H9 (cell line): ENCODE measurements at regions not wholly inside any gene's neighbourhood (a gene's known extent, or its start where the extent isn't known, plus 50 kb on each side); places are given as distances from the start of the nearest gene placed in this dataset.

Source experiments
- DNase-seq: peaks from one replicate; pipeline ENCODE4 v3.0.0-alpha.2; 2017
- H2AFZ ChIP-seq: one replicate; pipeline ENCODE4 v1.6.1; 2013; ENCODE audit warnings: mild to moderate bottlenecking, low read length, control low read depth, moderate library complexity
- H2AK5ac ChIP-seq: 2 replicates; pipeline ENCODE4 v1.6.1; 2013; ENCODE audit warnings: low read length, control low read depth, mixed read lengths; ENCODE audit not compliant: insufficient read length
- H2BK120ac ChIP-seq: one replicate; pipeline ENCODE4 v1.6.1; 2013; ENCODE audit warnings: low read depth, mild to moderate bottlenecking, low read length, control low read depth, inconsistent platforms; ENCODE audit not compliant: poor library complexity, severe bottlenecking
- H2BK12ac ChIP-seq: 2 replicates; pipeline ENCODE4 v1.6.1; 2013; ENCODE audit warnings: low read length, control low read depth, mixed read lengths, low read depth; ENCODE audit not compliant: insufficient read length
- H2BK15ac ChIP-seq: 2 replicates; pipeline ENCODE4 v1.6.1; 2013; ENCODE audit warnings: low read depth, low read length, control low read depth
- H2BK20ac ChIP-seq: one replicate; pipeline ENCODE4 v1.6.1; 2013; ENCODE audit warnings: low read depth, mild to moderate bottlenecking, low read length, control low read depth, inconsistent platforms; ENCODE audit not compliant: poor library complexity, severe bottlenecking
- H2BK5ac ChIP-seq: 2 replicates; pipeline ENCODE4 v1.6.1; 2013; ENCODE audit warnings: low read length, control low read depth, mixed read lengths; ENCODE audit not compliant: insufficient read length
- H3K14ac ChIP-seq: 2 replicates; pipeline ENCODE4 v1.6.1; 2013; ENCODE audit warnings: low read length, control low read depth; ENCODE audit not compliant: insufficient read depth
- H3K18ac ChIP-seq: 2 replicates; pipeline ENCODE4 v1.6.1; 2013; ENCODE audit warnings: low read depth, mild to moderate bottlenecking, mixed read lengths, low read length, control low read depth; ENCODE audit not compliant: insufficient read length
- H3K23ac ChIP-seq: 2 replicates; pipeline ENCODE4 v1.6.1; 2013; ENCODE audit warnings: low read length, control low read depth, mixed read lengths, low read depth; ENCODE audit not compliant: insufficient read length
- H3K23me2 ChIP-seq: 2 replicates; pipeline ENCODE4 v1.6.1; 2013; ENCODE audit warnings: low read depth, mild to moderate bottlenecking, mixed read lengths, low read length, control low read depth; ENCODE audit not compliant: insufficient read length, poor library complexity, severe bottlenecking
- H3K27ac ChIP-seq: 2 replicates; pipeline ENCODE4 v1.5.1; 2013; ENCODE audit warnings: low read length, control low read depth, mixed read lengths, low read depth; ENCODE audit not compliant: insufficient read length
- H3K27me3 ChIP-seq: 2 replicates; pipeline ENCODE4 v1.6.1; 2013; ENCODE audit warnings: low read length, control low read depth, inconsistent platforms; ENCODE audit not compliant: insufficient read depth
- H3K4ac ChIP-seq: 2 replicates; pipeline ENCODE4 v1.6.1; 2013; ENCODE audit warnings: low read depth, mild to moderate bottlenecking, control low read depth, inconsistent platforms, low read length, moderate library complexity
- H3K4me1 ChIP-seq: 2 replicates; pipeline ENCODE4 v1.6.1; 2013; ENCODE audit warnings: low read length, control low read depth, inconsistent platforms; ENCODE audit not compliant: insufficient read depth
- H3K4me2 ChIP-seq: 2 replicates; pipeline ENCODE4 v1.6.1; 2013; ENCODE audit warnings: low read length, control low read depth, mixed read lengths; ENCODE audit not compliant: insufficient read length, insufficient read depth
- H3K56ac ChIP-seq: 2 replicates; pipeline ENCODE4 v1.6.1; 2013; ENCODE audit warnings: low read depth, mild to moderate bottlenecking, mixed read lengths, low read length, control low read depth; ENCODE audit not compliant: insufficient read length
- H3K79me1 ChIP-seq: 2 replicates; pipeline ENCODE4 v1.6.1; 2013; ENCODE audit warnings: low read depth, mild to moderate bottlenecking, moderate library complexity, low read length, control low read depth, inconsistent platforms; ENCODE audit not compliant: insufficient read depth, poor library complexity, severe bottlenecking
- H3K79me2 ChIP-seq: 2 replicates; pipeline ENCODE4 v1.6.1; 2013; ENCODE audit warnings: low read length, control low read depth, inconsistent platforms; ENCODE audit not compliant: insufficient read depth
- H3K9ac ChIP-seq: 2 replicates; pipeline ENCODE4 v1.6.1; 2013; ENCODE audit warnings: low read length, control low read depth, mixed read lengths; ENCODE audit not compliant: insufficient read length; ENCODE audit errors: extremely low read depth
- H3K9me3 ChIP-seq: one replicate; pipeline ENCODE4 v1.6.1; 2013; ENCODE audit warnings: low read depth, low read length, inconsistent platforms; ENCODE audit not compliant: control insufficient read depth
- H3T11ph ChIP-seq: one replicate; pipeline ENCODE4 v1.6.1; 2013; ENCODE audit warnings: mild to moderate bottlenecking, low read length, control low read depth, inconsistent platforms
- H4K20me1 ChIP-seq: one replicate; pipeline ENCODE4 v1.6.1; 2013; ENCODE audit not compliant: control insufficient read depth, insufficient read length, insufficient read depth
- H4K5ac ChIP-seq: 2 replicates; pipeline ENCODE4 v1.6.1; 2013; ENCODE audit warnings: low read depth, mild to moderate bottlenecking, mixed read lengths, low read length, control low read depth; ENCODE audit not compliant: insufficient read length
- H4K8ac ChIP-seq: replicated peaks from 2 replicates; pipeline ENCODE4 v1.6.1; 2013; ENCODE audit warnings: low read length, control low read depth, mixed read lengths, low read depth; ENCODE audit not compliant: insufficient read length
- H4K91ac ChIP-seq: 2 replicates; pipeline ENCODE4 v1.6.1; 2013; ENCODE audit warnings: low read depth, mild to moderate bottlenecking, moderate library complexity, mixed read lengths, low read length, control low read depth; ENCODE audit not compliant: insufficient read length
- H3K27ac Mint-ChIP-seq, 3 experiments: 2 replicates in 2 of 3; 3 replicates in 1 of 3; pipeline ENCODE4 v1.8.0; 2020 to 2021; ENCODE audit warnings: mixed read lengths in 3 of 3, mild to moderate bottlenecking in 1 of 3, moderate library complexity in 1 of 3
- H3K27me3 Mint-ChIP-seq: 2 replicates; pipeline ENCODE4 v1.8.0; 2021; ENCODE audit warnings: low read depth, mild to moderate bottlenecking, moderate library complexity, mixed read lengths
- H3K36me3 Mint-ChIP-seq, 3 experiments: 2 replicates in 2 of 3; 3 replicates in 1 of 3; pipeline ENCODE4 v1.8.0; 2020 to 2021; ENCODE audit warnings: low read depth in 3 of 3, mixed read lengths in 3 of 3; ENCODE audit not compliant: insufficient read depth in 1 of 3
- H3K4me1 Mint-ChIP-seq, 2 experiments: 2 replicates each; pipeline ENCODE4 v1.8.0; 2020; ENCODE audit warnings: mixed read lengths in 2 of 2
- H3K4me3 Mint-ChIP-seq, 2 experiments: 2 replicates in 1 of 2; 3 replicates in 1 of 2; pipeline ENCODE4 v1.8.0; 2020 to 2021; ENCODE audit warnings: mild to moderate bottlenecking in 2 of 2, mixed read lengths in 2 of 2, moderate library complexity in 1 of 2
- H3K9me3 Mint-ChIP-seq, 2 experiments: 2 replicates in 1 of 2; 3 replicates in 1 of 2; pipeline ENCODE4 v1.8.0; 2020; ENCODE audit warnings: mild to moderate bottlenecking in 2 of 2, mixed read lengths in 2 of 2, moderate library complexity in 1 of 2
- CTCF ChIP-seq: fragments of 200-600 bp; sonication (generic); conservative IDR thresholded peaks from 3 replicates; pipeline ENCODE4 v1.8.0; 2021; ENCODE audit warnings: antibody characterized with exemption, mild to moderate bottlenecking
- WGBS: extraction: QIAGEN DNeasy Blood & Tissue Kit; methylation state at CpG from one replicate; pipeline ENCODE4 v1.1.7; 2013; ENCODE audit warnings: missing lambda C conversion rate, low lambda C conversion rate, mixed read lengths; ENCODE audit not compliant: insufficient read length; ENCODE audit errors: extremely low coverage; 5-methylcytosine and 5-hydroxymethylcytosine counted together

GRCh38 chr3:10747341-10747740, 68.7 kb upstream of the SLC6A11 start:
- no peak for DNase-seq
- Histone ChIP-seq H3K79me1 (no peaks in the 10 kb centered on the region), H3K4me2 (no peak overlapping the region), H4K20me1 (no peaks in the 10 kb centered on the region), H2BK15ac (no peak overlapping the region), H2BK20ac (no peak overlapping the region), H3K27me3 (no peaks in the 10 kb centered on the region), H4K91ac (no peak overlapping the region), H3T11ph (no peak overlapping the region), H4K5ac (no peak overlapping the region), H2BK5ac (no peak overlapping the region), H4K8ac (no peak overlapping the region), H3K18ac (no peak overlapping the region), H3K23ac (no peak overlapping the region), H3K79me2 (no peaks in the 10 kb centered on the region), H3K14ac (no peak overlapping the region), H2BK12ac (no peak overlapping the region), H3K4me1 (no peaks in the 10 kb centered on the region), H3K27ac (no peak overlapping the region), H3K56ac (no peak overlapping the region), H2BK120ac (no peak overlapping the region), H3K23me2 (no peaks in the 10 kb centered on the region), H2AK5ac (no peak overlapping the region), H3K9me3 (no peaks in the 10 kb centered on the region), H3K4ac (no peak overlapping the region), H3K9ac (no peak overlapping the region), H2AFZ (no peak overlapping the region)
- no peak overlapping the region for H3K4me3 Mint-ChIP-seq
- H3K27ac Mint-ChIP-seq = no peak overlapping the region
- no CpG with 5 or more reads among the region's 6 CpGs for WGBS
- TF ChIP-seq CTCF = no peak
- H3K4me1 Mint-ChIP-seq = peaks cover 3 to 6% of the 10 kb centered on the region in 2 experiments; a peak in 2 of 4 replicates
- no peaks in the 10 kb centered on the region for H3K36me3 Mint-ChIP-seq
- peaks cover 23% of the 10 kb centered on the region for H3K27me3 Mint-ChIP-seq
- no peaks in the 10 kb centered on the region for H3K9me3 Mint-ChIP-seq
